NCI-H82 treated with DMSO at 0.1 percent for 48 hours (cell line): ENCODE measurements at regions not wholly inside any gene's neighbourhood (a gene's known extent, or its start where the extent isn't known, plus 50 kb on each side); places are given as distances from the start of the nearest gene placed in this dataset.
"Not testable (repeated sequence)": the region's sequence is repeated elsewhere in the genome, so short reads cannot be mapped to it uniquely, and the experiment has no call there.

Experiments used
- DNase-seq: peaks from one replicate; lab custom pipeline; 2025; ENCODE audit not compliant: unreplicated experiment; lab: John Stamatoyannopoulos, UW

DNA sequence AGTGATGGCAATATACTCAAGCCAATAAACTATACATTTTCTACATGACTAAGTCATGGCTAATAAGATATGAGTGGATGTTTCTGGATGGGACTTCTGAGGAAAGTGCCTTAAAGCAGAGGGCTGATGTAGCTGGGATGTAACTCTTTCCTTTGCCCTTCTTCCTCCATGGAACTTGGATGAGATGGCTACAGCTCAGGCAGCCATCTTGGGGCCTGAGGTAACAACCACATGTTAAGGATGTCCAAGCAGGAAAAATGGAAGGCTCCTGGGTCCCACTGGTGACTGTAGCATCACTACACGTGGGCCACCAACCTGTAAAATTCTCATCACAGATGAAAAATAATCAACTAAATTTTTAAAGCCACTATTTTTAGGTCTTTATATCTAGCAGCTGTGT is 54.4 kb upstream of the GRIP1 start:
- no peak for DNase-seq

DNA sequence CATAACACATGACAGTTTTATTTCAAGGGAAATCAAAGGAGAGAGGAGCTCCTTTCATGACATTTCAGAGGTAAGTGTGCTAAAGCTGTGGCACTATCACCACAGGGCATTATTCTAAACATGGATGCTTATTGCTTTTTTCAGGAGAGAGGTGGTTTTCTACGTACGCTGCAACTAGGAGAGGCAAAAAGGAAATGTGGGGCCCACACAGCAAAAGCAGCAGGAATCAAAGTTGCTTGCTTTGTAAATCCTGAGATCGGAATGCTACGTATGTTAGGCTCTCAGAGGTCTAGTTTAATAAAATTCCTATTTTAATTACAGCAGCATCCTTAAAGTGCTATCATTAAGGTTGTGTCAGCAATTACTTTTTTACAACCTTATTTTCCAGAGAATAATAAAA is 55.0 kb upstream of the GRIP1 start:
- no peak for DNase-seq

DNA sequence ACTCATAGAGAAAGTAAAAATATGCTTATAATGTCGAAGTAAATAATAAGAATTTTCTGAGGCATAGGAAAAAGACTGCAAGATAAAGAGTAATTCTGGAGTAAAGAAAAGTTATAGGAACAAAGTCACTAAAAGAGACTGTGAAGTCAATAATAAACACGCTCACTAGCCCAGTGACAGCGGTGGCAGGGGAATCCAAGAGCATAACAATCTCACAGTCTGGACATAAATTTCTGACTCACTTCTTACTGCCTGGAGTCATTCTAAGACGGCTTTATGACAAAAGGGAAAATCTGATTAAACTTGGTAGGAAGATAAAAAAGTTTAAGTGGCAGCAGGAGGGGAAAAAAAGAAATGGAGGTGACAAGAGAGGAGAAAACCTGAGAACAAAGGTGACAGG is 56.4 kb upstream of the GRIP1 start:
- no peak for DNase-seq

DNA sequence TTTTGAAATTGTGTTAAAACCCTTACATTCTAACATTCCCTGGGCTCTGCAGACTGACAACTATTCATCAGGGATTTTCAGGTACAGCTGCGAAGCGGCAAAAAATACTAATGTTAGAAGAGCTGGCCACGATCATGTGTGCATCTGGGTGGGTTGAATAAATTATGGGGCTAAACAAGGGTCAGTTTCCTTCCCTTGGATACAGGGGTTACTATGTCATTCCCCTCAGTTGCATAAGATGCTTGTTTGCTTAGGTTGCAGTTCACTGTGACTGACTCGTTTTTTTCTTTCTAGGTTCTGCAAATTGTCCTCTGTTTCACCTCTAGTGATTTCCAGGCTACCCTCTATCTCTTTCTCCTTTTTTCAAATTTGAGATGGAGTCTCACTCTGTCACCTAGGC is 58.1 kb upstream of the GRIP1 start:
- no peak for DNase-seq

DNA sequence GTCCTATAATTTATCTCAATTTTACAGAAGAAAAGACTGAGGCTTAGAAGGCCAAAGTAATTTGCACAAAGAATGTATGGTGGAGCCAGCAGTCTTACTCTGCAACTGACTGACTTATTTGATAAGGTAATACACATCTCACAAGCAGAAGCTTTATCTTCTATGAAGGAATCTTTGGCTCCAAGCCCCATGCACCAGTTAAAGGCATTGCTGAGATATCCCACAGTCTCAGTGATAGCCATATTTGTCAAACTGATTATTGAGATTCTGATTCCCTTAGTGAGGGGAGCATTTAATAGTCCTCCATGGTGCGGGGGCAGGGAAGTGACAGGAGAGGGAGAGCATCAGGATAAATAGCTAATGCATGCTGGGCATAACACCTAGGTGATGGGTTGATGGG is 60.4 kb upstream of the GRIP1 start:
- no peak for DNase-seq

DNA sequence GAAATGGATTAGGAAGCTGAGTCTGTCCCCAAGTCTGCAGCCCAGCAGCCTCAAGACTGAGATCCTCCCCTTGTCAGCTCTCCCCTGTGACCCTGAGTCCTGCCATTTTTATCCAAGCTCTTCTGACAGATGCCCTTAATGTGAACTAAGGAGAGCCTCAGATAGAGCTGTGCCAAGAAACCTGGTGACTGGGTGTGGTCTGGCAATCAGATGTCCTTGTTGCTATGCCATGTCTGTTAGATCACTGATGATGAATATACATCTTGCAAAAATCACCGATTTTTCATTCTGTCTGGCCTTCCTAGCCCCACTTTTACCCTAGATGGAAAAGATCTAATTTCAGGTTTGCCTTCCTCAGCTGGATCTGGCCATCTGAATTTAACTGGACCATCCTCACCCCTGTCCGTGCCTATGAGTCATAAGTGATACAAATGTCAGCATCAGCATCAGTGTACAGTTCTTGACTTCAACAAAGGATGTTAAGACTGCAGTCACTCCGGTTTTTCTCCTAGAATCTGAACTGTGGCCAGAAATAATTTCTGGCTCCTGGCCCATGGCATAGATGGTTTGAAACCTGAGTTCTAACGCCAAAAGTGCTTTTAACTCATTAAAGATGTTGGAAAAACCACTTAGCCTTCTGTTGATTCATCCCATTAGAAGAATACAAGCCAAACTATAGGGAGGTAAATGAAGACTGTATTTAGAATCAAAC is 61.2 kb upstream of the GRIP1 start:
- no peak for DNase-seq

DNA sequence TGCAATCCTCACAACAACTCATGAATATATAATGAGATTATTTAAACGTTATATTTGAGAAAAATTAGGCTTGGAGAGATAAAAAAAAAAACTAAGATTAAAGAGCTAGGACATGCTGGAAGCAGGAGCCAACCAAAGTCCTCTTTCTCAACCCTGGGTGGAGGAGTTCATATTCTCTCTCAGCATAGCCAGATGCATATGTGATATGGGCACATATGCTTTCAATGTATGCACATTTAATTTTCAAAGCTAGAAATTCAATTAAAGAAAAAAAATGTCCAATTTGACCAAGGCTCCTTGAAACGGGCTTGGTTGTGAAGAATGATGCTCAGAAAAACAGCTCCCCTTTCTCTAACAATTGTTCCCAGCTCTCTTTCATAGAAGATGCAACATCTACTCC is 61.9 kb upstream of the GRIP1 start:
- DNase-seq, result no peak

DNA sequence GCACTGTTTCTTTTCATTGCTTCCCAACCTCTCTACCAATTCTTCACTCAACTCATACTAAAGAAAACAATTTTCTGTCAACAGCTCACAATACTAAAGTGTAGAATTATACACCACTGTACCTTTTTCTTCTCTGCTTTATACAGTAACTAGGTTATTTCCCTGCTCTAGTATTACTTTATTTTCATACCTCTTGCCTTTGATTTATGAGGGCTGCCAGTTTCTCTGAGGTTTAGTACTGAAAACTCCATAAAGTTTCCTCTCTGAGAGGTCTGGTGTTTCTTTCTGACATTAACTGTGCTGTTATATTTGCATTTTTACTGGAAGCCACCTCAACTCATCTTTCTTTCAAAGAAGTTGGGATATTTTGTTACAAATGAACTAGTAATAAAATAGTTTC is 63.0 kb upstream of the GRIP1 start:
- no peak for DNase-seq

DNA sequence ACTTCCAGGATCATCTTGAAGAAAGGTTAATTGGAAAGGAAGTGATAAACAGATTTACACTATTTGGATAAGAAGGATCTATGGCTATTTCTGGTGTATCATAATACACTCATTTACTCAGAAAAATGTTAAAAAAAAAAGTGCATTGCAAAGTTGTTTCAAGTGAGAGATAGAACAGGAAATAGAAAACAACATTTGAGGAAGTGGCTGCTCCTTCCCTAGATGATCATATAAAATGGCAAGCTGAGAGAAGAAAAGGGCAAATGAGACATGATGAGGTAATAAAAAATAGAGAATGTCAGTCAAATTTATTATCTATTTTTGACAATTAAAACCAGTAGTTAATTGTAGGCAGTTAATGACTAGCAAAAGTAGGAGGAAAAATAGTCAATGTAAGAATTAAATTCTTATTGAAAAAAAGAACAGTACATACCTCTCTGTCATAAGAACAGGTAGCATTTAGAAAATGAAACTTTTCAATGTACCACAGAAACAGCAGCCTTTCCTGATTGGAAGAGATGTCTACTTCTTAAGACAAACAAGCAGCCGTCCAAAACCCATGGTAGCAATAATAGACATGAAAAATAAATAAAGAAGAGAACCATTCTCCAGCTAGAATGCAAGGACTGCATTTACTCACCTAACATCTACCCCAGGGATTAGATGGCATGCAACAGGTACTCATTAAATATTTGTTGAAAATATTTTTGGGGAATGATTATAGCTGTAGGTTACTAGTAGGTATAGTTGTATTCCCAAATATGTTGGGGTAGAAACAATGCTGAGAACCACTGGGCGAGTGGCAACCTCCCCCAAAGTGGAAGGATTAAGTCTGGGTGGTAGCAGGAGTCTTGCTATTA is 63.9 kb upstream of the GRIP1 start:
- no peak for DNase-seq

DNA sequence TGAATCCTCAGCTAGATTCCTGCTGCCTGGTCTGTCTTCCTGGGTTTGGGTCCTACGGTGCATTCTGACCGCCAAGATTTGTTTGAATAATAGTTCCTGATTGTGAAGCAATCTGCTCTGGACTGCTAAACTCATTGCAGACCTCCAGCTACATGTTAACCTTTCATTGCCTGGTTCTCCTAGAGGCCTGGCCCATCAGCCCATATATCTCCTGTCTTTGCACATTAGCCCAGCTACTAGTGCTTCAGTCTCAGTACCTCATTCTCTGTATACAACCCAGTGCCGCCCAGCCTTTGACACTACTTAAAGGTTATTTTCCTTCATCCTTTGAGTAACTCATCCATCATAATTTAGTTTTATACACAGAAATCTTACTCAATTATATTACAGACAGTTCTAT is 65.6 kb upstream of the GRIP1 start:
- DNase-seq, result no peak

DNA sequence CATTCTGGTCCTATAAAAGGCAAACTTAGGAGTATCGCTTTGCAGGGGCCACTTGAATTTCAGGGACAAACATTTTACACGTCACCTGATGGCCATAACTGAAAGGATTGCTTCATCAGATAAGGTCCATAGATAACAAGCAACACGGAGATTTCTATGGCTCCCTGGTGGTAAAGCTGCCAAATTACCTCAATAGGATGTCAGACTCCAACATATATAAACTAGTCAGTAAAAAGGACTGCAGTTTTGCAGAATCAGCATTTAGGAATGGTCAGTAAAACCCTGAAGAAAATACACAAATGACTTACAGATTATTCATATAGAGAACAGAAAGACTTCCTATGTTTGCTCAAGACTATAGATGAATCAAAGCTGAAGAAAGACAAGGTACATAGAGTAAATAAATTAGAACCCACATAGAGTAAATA is 66.1 kb upstream of the GRIP1 start:
- DNase-seq, result no peak

DNA sequence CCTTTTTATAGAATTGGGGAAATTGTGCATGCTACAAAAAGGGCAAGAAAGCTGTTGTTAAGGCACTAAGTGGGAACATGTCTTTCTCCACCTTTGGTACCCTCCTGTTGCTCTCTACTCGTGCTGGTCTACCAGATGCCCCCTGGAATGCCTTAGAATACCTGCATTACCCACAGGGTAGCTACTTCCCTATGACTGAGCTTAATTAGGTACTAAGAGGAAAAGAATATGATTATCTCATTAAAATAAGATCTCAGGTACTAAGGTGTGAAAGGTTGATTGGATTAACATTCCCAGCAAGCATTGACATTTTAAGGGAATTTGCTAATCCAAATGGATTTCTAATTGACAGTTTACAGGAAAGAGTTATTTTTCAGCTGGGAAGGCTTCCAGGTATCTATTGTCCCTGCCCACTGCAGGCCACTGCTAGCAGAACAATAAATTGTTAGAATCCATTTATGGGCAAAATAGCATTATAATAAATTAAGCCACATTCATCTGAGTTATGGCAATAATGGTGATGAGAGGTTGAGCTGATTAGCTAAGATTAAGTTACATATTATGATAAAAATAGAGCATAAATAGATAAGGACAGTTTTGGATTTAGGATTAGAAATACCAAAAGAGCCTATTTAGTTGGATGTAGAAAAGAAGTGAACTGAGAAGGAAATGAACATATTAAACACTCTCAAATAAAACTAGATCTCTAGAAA is 67.8 kb upstream of the GRIP1 start:
- peak; percentile 30 for DNase-seq

DNA sequence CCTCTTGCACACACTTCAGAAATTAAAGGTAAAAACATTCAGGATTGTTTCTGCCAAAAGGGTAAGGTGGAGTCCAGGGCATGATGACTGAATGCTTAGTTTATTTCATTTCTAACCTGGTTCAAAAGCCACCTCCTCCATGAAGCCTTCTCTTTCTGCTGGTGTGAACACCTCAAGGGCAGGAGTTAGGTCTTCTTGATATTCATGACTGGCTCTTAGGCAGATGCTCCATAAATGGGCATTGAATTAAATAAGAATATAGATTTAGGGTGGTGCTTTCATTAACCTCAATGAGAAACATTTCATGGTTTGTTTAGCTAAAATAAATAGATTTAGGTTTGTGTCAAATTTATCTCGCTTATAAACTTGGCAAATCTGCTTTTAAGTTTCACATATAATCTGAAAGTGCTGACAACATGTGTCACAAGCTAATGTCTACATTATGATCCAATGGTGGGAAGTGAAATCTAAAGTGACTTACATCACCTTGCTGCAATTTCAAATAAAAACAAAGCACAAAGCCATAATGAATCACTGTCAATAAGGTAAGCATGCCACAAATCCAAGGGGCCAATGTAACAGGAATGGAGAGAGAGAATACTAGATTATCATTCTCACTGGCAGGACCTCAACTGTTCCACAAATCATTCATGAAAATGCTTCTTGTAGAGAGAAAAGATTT is 72.7 kb upstream of the GRIP1 start:
- DNase-seq, result no peak

DNA sequence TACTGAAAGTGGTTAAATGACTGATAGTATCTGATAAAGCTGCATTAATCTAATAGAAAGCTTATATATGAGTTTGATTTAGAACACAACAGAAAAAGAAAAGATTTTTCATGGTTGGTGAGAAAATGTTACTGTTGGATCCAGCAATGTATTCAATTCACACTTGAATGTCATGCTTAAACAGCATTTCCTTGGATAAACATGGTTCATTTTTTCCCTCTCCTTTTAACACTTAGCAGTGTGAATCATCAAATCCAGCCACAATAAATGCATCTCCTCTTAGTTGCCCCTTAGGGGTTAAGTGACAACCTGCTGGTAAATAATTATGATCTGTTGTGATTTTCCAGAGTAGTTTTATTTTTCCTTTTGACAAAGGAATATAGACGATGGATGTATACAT is 74.9 kb upstream of the GRIP1 start:
- no peak for DNase-seq

DNA sequence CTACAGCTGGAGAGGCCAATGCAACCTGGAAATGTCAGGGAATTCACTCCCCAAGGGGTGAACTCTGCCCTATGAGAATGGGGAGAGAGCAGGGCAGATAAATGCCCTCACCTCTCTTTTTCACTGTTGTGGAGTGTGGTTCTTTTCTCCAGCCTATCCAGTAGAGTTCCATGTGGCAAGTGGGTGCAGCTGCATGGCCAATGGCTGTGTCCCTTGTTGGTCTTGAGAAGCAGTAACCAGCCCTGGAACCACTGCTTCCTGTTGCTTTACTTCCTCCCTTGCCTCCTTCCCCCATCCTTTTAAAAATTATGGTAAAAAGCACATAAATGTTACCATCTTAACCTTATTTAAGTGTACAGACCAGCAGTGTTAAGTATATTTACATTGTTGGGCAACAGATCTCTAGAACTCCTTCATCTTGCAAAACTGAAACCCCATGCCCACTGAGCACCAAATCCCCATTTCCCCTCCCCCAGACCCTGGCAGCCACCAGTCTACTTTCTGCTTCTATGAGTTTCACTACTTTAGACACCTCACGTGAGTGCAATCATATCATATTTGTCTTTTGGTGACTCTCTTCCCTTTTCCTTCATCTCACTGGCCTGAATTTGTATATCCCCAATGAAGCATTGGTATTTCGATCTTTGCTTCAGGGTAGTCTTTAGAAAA is 77.0 kb upstream of the GRIP1 start:
- DNase-seq, result no peak

DNA sequence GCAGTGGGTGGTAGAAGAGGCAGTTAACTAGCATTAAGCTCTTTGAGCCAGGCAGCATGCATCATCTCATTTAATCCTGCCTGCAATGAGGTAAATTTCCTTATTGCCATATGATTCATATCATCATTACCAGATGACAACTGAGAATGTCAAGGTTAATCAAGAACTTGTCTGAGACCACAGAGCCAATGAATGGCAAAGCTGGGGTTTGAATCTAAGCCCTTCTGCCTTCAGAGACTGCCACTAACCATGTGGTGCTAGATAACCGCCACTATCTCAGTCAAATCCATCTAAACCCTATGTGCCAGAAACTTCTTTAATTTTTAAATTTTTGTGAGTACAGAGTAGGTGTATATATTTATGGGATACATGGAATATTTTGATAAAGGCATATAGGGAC is 77.8 kb upstream of the GRIP1 start:
- DNase-seq, result no peak

DNA sequence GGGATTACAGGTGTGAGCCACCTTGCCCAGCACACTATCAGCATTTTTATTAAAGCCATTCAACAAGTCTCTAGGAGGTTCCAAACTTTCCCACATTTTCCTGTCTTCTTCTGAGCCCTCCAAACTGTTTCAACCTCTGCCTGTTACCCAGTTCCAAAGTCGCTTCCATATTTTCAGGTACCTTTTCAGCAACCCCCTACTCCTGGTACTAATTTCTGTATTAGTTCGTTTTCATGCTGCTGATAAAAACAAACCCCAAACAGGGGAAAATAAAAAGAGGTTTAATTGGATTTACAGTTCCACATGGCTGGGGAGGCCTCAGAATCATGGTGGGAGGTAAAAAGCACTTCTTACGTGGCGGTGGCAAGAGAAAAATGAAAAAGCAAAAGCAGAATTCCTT is 81.2 kb upstream of the GRIP1 start:
- DNase-seq, result not testable (repeated sequence)

DNA sequence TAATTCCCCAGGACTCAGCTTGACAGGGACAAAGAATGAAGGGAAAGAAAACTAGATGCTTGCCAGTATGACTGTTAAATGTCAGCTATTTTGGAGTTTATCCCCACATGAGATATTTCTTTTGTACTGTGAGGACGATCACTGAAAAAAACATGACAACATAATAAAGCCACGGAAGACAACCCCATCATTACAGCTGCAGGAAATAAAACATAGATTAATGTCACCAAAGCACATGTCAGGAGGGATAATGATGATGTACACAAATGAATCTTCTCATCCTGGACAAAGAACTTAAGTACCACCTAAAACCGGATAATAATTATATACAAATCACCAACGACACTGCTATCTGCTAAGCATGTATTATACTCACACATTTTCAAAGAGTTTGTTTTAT is 84.6 kb upstream of the GRIP1 start:
- DNase-seq, result no peak

DNA sequence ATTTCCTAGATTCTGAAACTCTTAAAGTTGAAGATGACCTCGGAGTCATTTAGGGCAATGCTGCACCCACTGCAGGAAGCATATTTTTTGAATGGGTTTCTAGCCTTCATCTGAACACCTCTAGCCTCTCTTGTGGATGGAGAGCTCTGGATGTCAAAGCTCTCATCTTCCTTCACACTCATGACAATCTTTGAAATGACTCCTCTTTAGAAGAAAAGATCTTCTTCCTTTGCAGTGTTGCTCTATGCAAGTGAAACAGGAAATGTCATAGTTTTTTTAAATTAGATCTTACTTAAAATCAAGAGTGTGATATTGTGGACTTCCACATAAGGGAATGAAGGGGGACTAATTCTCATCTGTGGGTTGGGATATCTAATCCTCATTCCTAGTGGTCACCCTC is 86.3 kb upstream of the GRIP1 start:
- no peak for DNase-seq

DNA sequence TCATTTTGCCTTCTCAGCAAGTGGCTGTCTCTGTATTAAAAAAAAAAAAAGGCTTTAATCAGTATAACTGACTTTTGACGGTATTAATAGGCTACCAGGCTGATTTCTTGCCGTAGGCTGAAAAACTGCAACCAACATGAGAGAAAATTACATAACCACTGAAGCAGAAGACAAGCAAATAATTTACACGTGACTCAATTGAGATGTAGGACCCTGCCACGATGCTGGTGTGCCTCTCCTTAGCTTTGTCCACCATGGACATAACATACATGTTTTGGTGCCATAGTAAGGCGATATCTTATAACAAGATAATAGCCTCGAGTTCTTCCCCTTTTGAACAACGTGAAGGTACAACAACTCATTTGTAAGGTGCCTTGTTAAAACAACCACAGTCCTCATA is 88.7 kb upstream of the GRIP1 start:
- no peak for DNase-seq

DNA sequence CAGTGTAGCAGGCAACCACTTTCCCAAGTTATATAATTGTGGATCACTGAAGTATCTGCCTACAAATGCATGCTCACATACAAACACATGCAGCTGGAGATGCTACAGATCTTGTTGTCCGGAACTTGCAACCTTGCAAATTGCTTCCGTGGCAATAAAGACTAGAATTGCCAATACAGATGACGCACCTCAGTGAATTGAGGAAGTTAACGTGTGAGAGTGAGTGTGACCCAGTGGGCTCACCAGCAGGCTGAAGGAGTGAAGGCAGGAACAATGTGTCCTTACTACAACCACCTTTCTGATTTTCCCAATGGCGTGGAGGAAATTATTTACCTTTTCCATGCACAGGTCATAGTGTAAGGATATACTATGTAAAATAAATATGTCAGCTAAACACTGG is 89.4 kb upstream of the GRIP1 start:
- no peak for DNase-seq
